SK-N-SH (cell line): ENCODE measurements at regions not wholly inside any gene's neighbourhood (a gene's known extent, or its start where the extent isn't known, plus 50 kb on each side); places are given as distances from the start of the nearest gene placed in this dataset.

Experiments
- CHD2 ChIP-seq: fragments of 150-350 bp; IDR thresholded peaks from 2 replicates; pipeline ENCODE4 v1.6.1; 2018; ENCODE audit warnings: low read length; ENCODE audit not compliant: partially characterized antibody
- ELF1 ChIP-seq: IDR thresholded peaks from 2 replicates; pipeline ENCODE4 v1.4.0; 2012
- EZH2phosphoT487 ChIP-seq: fragments of 200-600 bp; sonication (generic); IDR thresholded peaks from 2 replicates; pipeline ENCODE4 v1.6.1; 2017; ENCODE audit warnings: low read depth, mixed run types, mild to moderate bottlenecking, antibody characterized with exemption, moderate library complexity, borderline replicate concordance
- FOXM1 ChIP-seq: IDR thresholded peaks from 2 replicates; pipeline ENCODE4 v1.4.0; 2012; ENCODE audit warnings: low read depth, mild to moderate bottlenecking
- GATA2 ChIP-seq: sonication (generic); formaldehyde crosslinking; IDR thresholded peaks from 2 replicates; pipeline ENCODE4 v1.5.0; 2020; ENCODE audit warnings: mild to moderate bottlenecking, missing genetic modification reagents
- MXI1 ChIP-seq: IDR thresholded peaks from 2 replicates; pipeline ENCODE4 v1.6.1; 2012; ENCODE audit warnings: mild to moderate bottlenecking, low read depth, low read length, improper control_type of control experiment
- NRF1 ChIP-seq: IDR thresholded peaks from 2 replicates; pipeline ENCODE4 v1.6.1; 2012; ENCODE audit warnings: low read depth, mild to moderate bottlenecking, low read length
- TAF1 ChIP-seq: IDR thresholded peaks from 2 replicates; pipeline ENCODE4 v1.6.1; 2012; ENCODE audit warnings: low read depth, mild to moderate bottlenecking, low read length, moderate library complexity, borderline replicate concordance
- USF1 ChIP-seq: IDR thresholded peaks from 2 replicates; pipeline ENCODE4 v1.4.0; 2012; ENCODE audit warnings: low read depth, borderline replicate concordance
- TF ChIP-seq, protein P1 (sequence below): fragments of 200-600 bp; sonication (generic); IDR thresholded peaks from 2 replicates; pipeline ENCODE4 v1.6.1; 2017; ENCODE audit warnings: antibody characterized with exemption, mild to moderate bottlenecking, moderate library complexity

DNA sequence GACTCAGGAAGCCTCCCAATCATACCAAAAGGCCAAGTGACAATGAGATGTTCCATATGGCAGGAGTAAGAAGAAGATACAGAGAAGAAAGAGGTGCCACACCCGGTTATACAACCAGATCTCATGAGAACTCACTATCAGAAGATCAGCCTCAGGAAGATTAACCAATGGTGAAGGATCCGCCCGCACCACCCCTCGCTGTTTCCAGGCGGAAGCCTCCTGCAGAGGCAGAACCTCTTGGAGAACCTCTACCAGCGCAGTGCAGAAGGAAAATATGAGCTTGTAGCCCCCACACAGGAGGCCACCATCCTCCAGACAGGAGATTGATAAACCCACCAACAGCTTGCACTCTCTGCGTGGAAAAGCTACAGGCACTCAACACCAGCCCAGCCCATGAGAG is 245.1 kb downstream of the POTED start:
- TF ChIP-seq, protein P1, sequence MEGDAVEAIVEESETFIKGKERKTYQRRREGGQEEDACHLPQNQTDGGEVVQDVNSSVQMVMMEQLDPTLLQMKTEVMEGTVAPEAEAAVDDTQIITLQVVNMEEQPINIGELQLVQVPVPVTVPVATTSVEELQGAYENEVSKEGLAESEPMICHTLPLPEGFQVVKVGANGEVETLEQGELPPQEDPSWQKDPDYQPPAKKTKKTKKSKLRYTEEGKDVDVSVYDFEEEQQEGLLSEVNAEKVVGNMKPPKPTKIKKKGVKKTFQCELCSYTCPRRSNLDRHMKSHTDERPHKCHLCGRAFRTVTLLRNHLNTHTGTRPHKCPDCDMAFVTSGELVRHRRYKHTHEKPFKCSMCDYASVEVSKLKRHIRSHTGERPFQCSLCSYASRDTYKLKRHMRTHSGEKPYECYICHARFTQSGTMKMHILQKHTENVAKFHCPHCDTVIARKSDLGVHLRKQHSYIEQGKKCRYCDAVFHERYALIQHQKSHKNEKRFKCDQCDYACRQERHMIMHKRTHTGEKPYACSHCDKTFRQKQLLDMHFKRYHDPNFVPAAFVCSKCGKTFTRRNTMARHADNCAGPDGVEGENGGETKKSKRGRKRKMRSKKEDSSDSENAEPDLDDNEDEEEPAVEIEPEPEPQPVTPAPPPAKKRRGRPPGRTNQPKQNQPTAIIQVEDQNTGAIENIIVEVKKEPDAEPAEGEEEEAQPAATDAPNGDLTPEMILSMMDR, result no peak
- TF ChIP-seq NRF1 (no peak), MXI1 (no peak), EZH2phosphoT487 (no peak), TAF1 (no peak), ELF1 (no peak), GATA2 (CRISPR knock-in tag) (no peak), FOXM1 (no peak), CHD2 (no peak), USF1 (no peak)
